ENCODE measurements at regions not wholly inside any gene's neighbourhood (a gene's known extent, or its start where the extent isn't known, plus 50 kb on each side); places are given as distances from the start of the nearest gene placed in this dataset.
A peak's percentile ranks its signal among the peaks of the same experiment; 100 is the strongest.

GRCh38 chr20:6566821-6567220, 200.7 kb upstream of the BMP2 start:
- FAIRE-seq: no peak

GRCh38 chr20:6562111-6562510, 205.4 kb upstream of the BMP2 start:
- FAIRE-seq (no peak), DNase-seq (peak in 2 of 5 donors; percentile 17 to 22)
- H3K27me3 ChIP-seq (ENCODE audit: control insufficient read depth, insufficient read depth, low read length): no peaks in the 10 kb centered on the region
- H3K9ac ChIP-seq (ENCODE audit: low read length in 3 of 3): no peak overlapping the region
- no peaks in the 10 kb centered on the region for H3K9me3 ChIP-seq (ENCODE audit: control insufficient read depth in 2 of 3, insufficient read depth in 1 of 3, low read length in 3 of 3)
- no peaks in the 10 kb centered on the region for H3K36me3 ChIP-seq (ENCODE audit: control insufficient read depth in 2 of 3, insufficient read depth in 3 of 3, low read length in 3 of 3)
- no peak overlapping the region for H3K4me3 ChIP-seq (ENCODE audit: low read length in 3 of 3)
- no peaks in the 10 kb centered on the region for H3K4me1 ChIP-seq (ENCODE audit: control insufficient read depth in 2 of 3, insufficient read depth in 2 of 3, low read depth in 1 of 3, low read length in 3 of 3)
- no peak overlapping the region for H3K27ac ChIP-seq (ENCODE audit: low read depth in 2 of 2, low read length in 2 of 2)
- no peak for TF ChIP-seq CTCF (IDR thresholded peaks at IDR 0.05; ENCODE audit: borderline replicate concordance, extremely low read depth, insufficient read depth)
- intact Hi-C loops (cut with DNase I): no loop called here

More at GRCh38 chr20:6566821-6567220, 200.7 kb upstream of the BMP2 start:
- Histone ChIP-seq H3K9me3 (ENCODE audit: control insufficient read depth in 2 of 3, insufficient read depth in 1 of 3, low read length in 3 of 3) (no peaks in the 10 kb centered on the region), H3K4me3 (ENCODE audit: low read length in 3 of 3) (no peak overlapping the region), H3K4me1 (ENCODE audit: control insufficient read depth in 2 of 3, insufficient read depth in 2 of 3, low read depth in 1 of 3, low read length in 3 of 3) (no peaks in the 10 kb centered on the region), H3K36me3 (ENCODE audit: control insufficient read depth in 2 of 3, insufficient read depth in 3 of 3, low read length in 3 of 3) (no peaks in the 10 kb centered on the region), H3K9ac (ENCODE audit: low read length in 3 of 3) (no peak overlapping the region), H3K27ac (ENCODE audit: low read depth in 2 of 2, low read length in 2 of 2) (no peak overlapping the region), H3K27me3 (ENCODE audit: control insufficient read depth, insufficient read depth, low read length) (no peaks in the 10 kb centered on the region)
- no peak for DNase-seq
- intact Hi-C loops (cut with DNase I): no loop called here
- no peak for TF ChIP-seq CTCF (IDR thresholded peaks at IDR 0.05; ENCODE audit: borderline replicate concordance, extremely low read depth, insufficient read depth)

- no peak for TF ChIP-seq CTCF (IDR thresholded peaks at IDR 0.05; ENCODE audit: borderline replicate concordance, extremely low read depth, insufficient read depth)
- Histone ChIP-seq H3K4me1 (ENCODE audit: control insufficient read depth in 2 of 3, insufficient read depth in 2 of 3, low read depth in 1 of 3, low read length in 3 of 3) (no peaks in the 10 kb centered on the region), H3K27me3 (ENCODE audit: control insufficient read depth, insufficient read depth, low read length) (no peaks in the 10 kb centered on the region), H3K4me3 (ENCODE audit: low read length in 3 of 3) (no peak overlapping the region), H3K36me3 (ENCODE audit: control insufficient read depth in 2 of 3, insufficient read depth in 3 of 3, low read length in 3 of 3) (no peaks in the 10 kb centered on the region), H3K9ac (ENCODE audit: low read length in 3 of 3) (no peak overlapping the region), H3K27ac (ENCODE audit: low read depth in 2 of 2, low read length in 2 of 2) (no peak overlapping the region), H3K9me3 (ENCODE audit: control insufficient read depth in 2 of 3, insufficient read depth in 1 of 3, low read length in 3 of 3) (no peaks in the 10 kb centered on the region)
- DNase-seq (no peak), FAIRE-seq (no peak)
- intact Hi-C loops (cut with DNase I): no loop called here
These were observed 206.5 kb upstream of the BMP2 start for GRCh38 chr20:6560978-6561377.

- FAIRE-seq (no peak), DNase-seq (no peak)
- Histone ChIP-seq H3K4me1 (ENCODE audit: control insufficient read depth in 2 of 3, insufficient read depth in 2 of 3, low read depth in 1 of 3, low read length in 3 of 3) (no peaks in the 10 kb centered on the region), H3K9me3 (ENCODE audit: control insufficient read depth in 2 of 3, insufficient read depth in 1 of 3, low read length in 3 of 3) (no peaks in the 10 kb centered on the region), H3K36me3 (ENCODE audit: control insufficient read depth in 2 of 3, insufficient read depth in 3 of 3, low read length in 3 of 3) (no peaks in the 10 kb centered on the region), H3K27me3 (ENCODE audit: control insufficient read depth, insufficient read depth, low read length) (no peaks in the 10 kb centered on the region), H3K4me3 (ENCODE audit: low read length in 3 of 3) (no peak overlapping the region), H3K9ac (ENCODE audit: low read length in 3 of 3) (no peak overlapping the region), H3K27ac (ENCODE audit: low read depth in 2 of 2, low read length in 2 of 2) (no peak overlapping the region)
- intact Hi-C loops (cut with DNase I): no loop called here
- no peak for TF ChIP-seq CTCF (IDR thresholded peaks at IDR 0.05; ENCODE audit: borderline replicate concordance, extremely low read depth, insufficient read depth)
These were observed 207.7 kb upstream of the BMP2 start for GRCh38 chr20:6559791-6560190.
